ENCODE measurements at regions not wholly inside any gene's neighbourhood (a gene's known extent, or its start where the extent isn't known, plus 50 kb on each side); places are given as distances from the start of the nearest gene placed in this dataset.

DNA sequence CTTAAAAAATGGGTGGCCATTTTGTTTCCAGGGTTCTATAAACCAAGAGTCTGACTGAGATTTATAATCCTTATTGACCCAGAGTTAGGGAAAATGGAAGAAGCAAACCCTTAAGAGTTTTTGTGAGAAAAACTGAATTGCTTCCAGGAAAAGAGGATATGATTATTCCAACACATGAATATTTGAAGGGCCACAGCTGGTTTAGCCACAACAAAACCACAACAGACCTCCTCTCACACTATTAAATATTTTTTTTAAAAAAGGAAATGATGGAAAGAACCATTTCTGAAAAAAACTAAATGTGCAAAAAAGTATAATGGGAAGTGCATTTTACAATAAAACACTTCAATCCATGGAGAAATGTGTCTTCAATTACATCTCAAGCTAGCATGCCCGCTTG is 182.7 kb downstream of the ETAA1 start (continued):
- TF ChIP-seq, protein P1, sequence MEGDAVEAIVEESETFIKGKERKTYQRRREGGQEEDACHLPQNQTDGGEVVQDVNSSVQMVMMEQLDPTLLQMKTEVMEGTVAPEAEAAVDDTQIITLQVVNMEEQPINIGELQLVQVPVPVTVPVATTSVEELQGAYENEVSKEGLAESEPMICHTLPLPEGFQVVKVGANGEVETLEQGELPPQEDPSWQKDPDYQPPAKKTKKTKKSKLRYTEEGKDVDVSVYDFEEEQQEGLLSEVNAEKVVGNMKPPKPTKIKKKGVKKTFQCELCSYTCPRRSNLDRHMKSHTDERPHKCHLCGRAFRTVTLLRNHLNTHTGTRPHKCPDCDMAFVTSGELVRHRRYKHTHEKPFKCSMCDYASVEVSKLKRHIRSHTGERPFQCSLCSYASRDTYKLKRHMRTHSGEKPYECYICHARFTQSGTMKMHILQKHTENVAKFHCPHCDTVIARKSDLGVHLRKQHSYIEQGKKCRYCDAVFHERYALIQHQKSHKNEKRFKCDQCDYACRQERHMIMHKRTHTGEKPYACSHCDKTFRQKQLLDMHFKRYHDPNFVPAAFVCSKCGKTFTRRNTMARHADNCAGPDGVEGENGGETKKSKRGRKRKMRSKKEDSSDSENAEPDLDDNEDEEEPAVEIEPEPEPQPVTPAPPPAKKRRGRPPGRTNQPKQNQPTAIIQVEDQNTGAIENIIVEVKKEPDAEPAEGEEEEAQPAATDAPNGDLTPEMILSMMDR (conservative IDR thresholded peaks at IDR 0.05; ENCODE audit: low read depth in 2 of 2): no peak
- TF ChIP-seq, protein P2, sequence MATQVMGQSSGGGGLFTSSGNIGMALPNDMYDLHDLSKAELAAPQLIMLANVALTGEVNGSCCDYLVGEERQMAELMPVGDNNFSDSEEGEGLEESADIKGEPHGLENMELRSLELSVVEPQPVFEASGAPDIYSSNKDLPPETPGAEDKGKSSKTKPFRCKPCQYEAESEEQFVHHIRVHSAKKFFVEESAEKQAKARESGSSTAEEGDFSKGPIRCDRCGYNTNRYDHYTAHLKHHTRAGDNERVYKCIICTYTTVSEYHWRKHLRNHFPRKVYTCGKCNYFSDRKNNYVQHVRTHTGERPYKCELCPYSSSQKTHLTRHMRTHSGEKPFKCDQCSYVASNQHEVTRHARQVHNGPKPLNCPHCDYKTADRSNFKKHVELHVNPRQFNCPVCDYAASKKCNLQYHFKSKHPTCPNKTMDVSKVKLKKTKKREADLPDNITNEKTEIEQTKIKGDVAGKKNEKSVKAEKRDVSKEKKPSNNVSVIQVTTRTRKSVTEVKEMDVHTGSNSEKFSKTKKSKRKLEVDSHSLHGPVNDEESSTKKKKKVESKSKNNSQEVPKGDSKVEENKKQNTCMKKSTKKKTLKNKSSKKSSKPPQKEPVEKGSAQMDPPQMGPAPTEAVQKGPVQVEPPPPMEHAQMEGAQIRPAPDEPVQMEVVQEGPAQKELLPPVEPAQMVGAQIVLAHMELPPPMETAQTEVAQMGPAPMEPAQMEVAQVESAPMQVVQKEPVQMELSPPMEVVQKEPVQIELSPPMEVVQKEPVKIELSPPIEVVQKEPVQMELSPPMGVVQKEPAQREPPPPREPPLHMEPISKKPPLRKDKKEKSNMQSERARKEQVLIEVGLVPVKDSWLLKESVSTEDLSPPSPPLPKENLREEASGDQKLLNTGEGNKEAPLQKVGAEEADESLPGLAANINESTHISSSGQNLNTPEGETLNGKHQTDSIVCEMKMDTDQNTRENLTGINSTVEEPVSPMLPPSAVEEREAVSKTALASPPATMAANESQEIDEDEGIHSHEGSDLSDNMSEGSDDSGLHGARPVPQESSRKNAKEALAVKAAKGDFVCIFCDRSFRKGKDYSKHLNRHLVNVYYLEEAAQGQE (IDR thresholded peaks at IDR 0.05; ENCODE audit: unreplicated experiment): no peak
- no peak for TF ChIP-seq ZNF331 (CRISPR knock-in tag; IDR thresholded peaks at IDR 0.05; ENCODE audit: low read depth)
- no peak for TF ChIP-seq CREB1 (CRISPR knock-in tag; IDR thresholded peaks at IDR 0.05; ENCODE audit: low read depth)
- no peak for TF ChIP-seq ZNF114 (CRISPR knock-in tag; IDR thresholded peaks at IDR 0.05)
- TF ChIP-seq STAT1 (IDR thresholded peaks at IDR 0.05; ENCODE audit: unreplicated experiment): no peak
- TF ChIP-seq EZH2phosphoT487 (IDR thresholded peaks at IDR 0.05; ENCODE audit: unreplicated experiment): no peak
- no peak for TF ChIP-seq JUNB (IDR thresholded peaks at IDR 0.05; ENCODE audit: unreplicated experiment)
- no peak for TF ChIP-seq POLR2AphosphoS5 (IDR thresholded peaks at IDR 0.05; ENCODE audit: low read depth)
- TF ChIP-seq, protein P3, sequence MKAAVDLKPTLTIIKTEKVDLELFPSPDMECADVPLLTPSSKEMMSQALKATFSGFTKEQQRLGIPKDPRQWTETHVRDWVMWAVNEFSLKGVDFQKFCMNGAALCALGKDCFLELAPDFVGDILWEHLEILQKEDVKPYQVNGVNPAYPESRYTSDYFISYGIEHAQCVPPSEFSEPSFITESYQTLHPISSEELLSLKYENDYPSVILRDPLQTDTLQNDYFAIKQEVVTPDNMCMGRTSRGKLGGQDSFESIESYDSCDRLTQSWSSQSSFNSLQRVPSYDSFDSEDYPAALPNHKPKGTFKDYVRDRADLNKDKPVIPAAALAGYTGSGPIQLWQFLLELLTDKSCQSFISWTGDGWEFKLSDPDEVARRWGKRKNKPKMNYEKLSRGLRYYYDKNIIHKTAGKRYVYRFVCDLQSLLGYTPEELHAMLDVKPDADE (IDR thresholded peaks at IDR 0.05): no peak
- no peak for TF ChIP-seq NANOG (IDR thresholded peaks at IDR 0.05; ENCODE audit: borderline replicate concordance)

DNA sequence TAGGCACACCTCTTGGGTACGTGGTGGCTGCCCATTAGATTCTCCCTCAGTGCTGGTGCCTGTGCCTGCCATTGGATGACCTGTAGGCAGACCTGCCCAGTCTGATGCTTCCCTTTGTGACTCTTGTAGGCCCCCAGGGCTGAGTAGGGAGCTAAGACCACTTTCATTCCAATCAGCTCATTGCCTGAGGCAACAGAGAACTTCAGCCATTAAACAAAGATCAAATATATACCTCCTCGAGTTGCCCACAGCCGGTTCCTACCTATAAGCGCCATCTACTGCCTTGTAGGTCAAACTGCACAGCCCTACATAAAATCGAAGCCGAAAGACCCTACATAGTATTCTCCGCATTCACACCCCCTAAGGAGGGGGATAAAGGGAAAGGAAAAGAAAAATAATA is 184.6 kb downstream of the ETAA1 start:
- Histone ChIP-seq H3K4me1 (ENCODE audit: insufficient read depth) (no peaks in the 10 kb centered on the region), H3K9me2 (ENCODE audit: insufficient read depth) (no peaks in the 10 kb centered on the region), H3K27me3 (ENCODE audit: insufficient read depth) (no peaks in the 10 kb centered on the region), H3K79me2 (replicated peaks; ENCODE audit: insufficient read depth) (no peaks in the 10 kb centered on the region), H3K4me3 (no peak overlapping the region), H3K27ac (ENCODE audit: low read depth) (no peak overlapping the region), H4K20me1 (replicated peaks; ENCODE audit: insufficient read depth) (no peaks in the 10 kb centered on the region), H3K4me2 (no peak overlapping the region), H3K36me3 (ENCODE audit: insufficient read depth) (no peaks in the 10 kb centered on the region), H2AFZ (peak overlapping the region; percentile 92), H3F3A (replicated peaks; ENCODE audit: low read depth) (no peaks in the 10 kb centered on the region)
- Mint-ChIP-seq H3K4me3 (no peak overlapping the region), H3K9me3 (peaks cover 31% of the 10 kb centered on the region), H3K36me3 (ENCODE audit: low read depth) (peaks cover 24% of the 10 kb centered on the region; the same call in 2 of the 3 replicates), H3K27me3 (ENCODE audit: insufficient read depth, low read depth, poor library complexity) (peaks cover 2% of the 10 kb centered on the region), H3K4me1 (no peaks in the 10 kb centered on the region), H3K27ac (peak overlapping the region; percentile 68; the same call in 1 of the 2 replicates)
- peak; percentile 89 for DNase-seq (ENCODE audit: low spot score)
- ATAC-seq: peak; percentile 98
- TF ChIP-seq EZH2phosphoT487 (IDR thresholded peaks at IDR 0.05; ENCODE audit: unreplicated experiment) (no peak), NANOG (IDR thresholded peaks at IDR 0.05; ENCODE audit: borderline replicate concordance) (no peak), ZNF331 (CRISPR knock-in tag; IDR thresholded peaks at IDR 0.05; ENCODE audit: low read depth) (no peak), EZH2 (IDR thresholded peaks at IDR 0.05; ENCODE audit: low read depth, unreplicated experiment) (no peak), STAT1 (IDR thresholded peaks at IDR 0.05; ENCODE audit: unreplicated experiment) (no peak)
- TF ChIP-seq, protein P1 (conservative IDR thresholded peaks at IDR 0.05; ENCODE audit: low read depth in 2 of 2): peak; percentile 73 to 88
- TF ChIP-seq, protein P2 (IDR thresholded peaks at IDR 0.05; ENCODE audit: unreplicated experiment): no peak
